Kidney tubule cell (primary cell): ENCODE measurements at regions not wholly inside any gene's neighbourhood (a gene's known extent, or its start where the extent isn't known, plus 50 kb on each side); places are given as distances from the start of the nearest gene placed in this dataset.

Experiments
- DNase-seq: peaks from one replicate; pipeline ENCODE4 v3.0.0-alpha.2; 2018; ENCODE audit warnings: low spot score

DNA sequence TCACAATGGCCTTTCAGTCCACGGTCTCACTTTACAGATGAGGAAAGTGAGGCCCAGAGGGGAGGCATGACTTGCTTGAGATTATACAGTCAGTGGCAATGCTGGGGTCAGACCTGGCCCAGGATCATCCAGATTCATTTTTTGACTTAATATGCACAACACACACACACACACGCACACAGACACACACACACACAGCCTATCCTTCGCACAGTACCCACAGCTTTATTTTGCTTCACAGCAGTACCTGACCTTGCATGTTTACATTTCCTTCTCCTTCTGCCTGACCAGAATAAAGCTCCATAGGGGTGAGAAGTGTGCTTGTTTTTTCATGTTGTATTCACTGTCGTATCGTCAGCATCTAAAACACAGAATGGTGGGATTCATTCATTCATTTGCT, 79.8 kb downstream of the VEGFA start:
- DNase-seq = no peak

DNA sequence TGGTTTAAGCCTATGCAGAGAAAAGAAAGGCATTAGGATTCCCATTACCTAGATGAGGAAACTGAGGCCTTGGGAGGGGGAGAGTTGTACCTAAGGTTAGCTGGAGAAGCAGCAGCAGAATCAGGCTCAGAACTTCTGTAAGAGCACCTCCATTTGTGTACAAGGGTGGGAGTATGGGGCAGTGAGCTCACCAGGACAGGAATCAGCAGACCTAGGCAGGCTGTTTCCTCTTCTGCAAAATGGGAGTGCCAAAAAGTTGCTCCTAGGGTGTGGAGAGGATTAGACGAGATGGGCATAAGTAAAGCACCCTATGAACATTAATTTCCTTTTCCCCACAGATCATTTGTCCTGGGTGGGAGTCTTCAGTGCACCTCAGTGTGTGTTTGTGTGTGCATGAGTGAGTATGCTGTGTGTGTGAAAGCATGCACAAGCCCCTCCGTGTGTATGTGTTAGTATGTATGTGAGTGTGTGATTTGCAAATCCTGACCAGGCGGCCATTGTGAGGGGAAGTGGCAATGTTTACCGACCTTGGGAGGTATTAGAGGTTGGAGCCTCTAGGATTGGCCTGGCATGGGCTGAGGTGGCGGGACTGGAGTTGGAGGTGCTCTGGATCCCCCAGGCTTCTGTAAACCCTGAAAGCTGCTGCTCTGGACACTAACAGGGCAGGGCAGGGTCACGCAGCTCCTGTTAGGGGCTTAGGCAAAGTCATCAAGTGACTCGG, 78.8 kb downstream of the VEGFA start:
- DNase-seq = no peak

DNA sequence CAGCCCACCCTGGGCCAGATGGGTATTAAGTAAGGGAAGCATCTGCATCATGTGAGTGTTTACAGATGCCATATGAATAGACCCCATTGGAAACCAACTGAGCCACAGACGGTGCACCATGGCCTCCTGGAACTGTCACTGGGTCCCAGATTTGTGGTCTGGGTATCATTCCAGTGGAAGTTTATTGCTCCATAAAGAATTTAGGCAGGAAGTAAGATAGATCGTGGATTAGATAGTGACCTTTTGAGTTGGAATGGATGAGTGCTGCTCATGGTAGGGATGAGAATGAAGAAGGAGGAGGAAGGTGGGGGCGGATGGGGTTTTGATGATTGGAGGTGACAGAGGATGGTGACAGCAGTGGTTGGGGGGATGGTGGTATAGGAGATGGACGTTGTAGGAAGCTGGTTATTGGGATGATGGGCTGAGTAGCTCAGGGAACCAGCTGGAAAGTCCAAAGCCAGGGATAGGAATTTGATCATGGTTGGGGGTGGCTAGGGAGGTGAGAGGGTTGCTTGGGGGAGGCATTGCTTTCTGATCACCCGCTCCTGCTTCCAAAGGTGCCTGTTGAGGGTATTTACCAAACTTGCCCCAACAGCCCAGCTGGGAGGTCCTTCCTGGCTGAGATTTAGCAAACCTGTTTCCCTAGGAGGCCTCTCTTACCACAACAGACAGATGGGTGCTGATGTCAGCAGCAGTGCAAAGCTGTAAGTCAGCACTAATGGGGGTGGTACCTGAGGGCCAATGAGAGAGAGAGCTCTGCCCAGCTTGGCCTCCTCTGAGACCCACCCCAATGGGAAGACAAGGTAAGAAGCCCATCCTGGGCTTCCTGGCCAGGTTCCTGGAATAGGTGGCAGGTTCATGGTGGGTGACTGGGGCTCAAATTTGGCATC, 78.0 kb downstream of the VEGFA start:
- no peak for DNase-seq

DNA sequence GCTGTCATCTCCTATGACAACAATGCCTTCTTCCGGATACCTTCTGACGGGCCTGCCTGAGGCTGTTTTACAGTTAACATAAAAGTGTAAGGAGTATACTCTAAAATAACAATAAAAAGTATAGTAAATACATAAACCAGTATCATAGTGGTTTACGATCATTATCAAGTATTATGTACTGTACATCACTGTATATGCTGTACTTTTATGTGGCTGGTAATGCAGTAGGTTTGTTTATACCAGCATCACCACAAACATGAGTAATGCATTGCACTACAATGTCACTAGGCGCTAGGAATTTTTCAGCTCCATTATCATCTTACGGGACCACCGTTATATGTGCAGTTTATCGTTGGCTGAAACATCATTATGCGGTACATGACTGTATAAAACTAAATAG, 76.5 kb downstream of the VEGFA start:
- no peak for DNase-seq

DNA sequence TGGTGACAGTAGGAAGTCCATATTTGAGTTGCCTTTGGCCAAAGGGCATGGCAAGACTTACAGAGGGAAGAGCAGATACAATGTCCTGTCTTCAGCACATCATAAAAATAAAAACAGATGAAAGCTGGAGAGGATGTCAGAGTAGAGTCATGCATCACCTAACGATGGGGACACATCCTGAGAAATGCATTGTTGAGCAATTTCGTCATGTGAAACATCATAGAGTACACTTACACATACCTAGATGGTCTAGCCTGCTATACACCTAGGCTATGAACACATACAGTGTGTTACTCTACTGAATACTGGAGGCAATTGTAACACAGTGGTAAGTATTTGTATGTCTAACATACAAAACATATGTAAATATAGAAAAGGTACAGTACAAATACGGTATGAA, 75.6 kb downstream of the VEGFA start:
- DNase-seq = no peak

DNA sequence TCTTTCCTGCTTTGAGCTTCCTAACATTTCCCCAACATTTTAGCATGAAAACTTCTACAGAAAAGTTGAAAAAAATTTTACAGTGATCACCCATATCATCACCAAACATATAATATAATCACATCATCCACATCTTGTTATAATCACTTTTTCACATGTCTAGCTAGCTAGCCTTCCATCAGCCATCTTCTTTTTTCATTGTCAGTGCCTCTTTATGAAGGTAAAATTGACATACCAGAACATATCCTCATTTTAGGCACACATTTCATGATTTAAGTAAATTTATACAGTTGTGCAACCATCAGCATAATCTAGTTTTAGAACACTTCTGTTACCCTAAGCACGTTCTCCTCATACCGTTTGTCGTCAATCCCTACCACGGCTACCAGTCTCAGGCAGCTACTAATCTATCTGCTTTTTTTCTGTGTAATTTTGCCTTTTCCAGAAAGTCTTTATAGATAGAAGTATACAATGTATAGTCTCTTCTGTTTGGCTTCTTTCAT, 73.7 kb downstream of the VEGFA start:
- DNase-seq = no peak

DNA sequence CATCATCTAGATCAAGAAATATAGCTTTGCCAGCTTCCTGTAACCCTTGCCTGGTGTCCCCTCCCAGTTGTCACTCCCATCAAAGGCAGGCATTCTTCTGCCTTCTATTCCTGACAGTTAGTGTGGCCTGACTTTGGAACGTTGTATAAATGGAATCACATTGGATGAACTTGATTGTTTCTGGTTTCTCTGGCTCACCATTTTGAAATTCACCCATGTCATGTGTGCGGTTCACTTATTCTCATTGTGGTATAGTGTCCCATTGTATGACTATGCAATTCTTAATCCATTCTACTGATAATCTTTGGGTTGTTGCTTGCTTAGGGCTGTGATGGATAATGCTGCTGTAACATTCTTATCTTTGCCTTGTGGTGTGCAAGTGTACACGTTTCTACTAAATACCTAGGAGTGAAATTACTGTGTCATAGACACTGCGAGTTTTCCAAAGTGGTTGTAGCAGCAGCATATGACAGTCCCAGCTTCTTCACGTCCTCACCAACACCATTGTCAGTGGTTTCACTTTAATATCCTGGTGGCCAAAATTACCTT, 73.2 kb downstream of the VEGFA start:
- DNase-seq = no peak

DNA sequence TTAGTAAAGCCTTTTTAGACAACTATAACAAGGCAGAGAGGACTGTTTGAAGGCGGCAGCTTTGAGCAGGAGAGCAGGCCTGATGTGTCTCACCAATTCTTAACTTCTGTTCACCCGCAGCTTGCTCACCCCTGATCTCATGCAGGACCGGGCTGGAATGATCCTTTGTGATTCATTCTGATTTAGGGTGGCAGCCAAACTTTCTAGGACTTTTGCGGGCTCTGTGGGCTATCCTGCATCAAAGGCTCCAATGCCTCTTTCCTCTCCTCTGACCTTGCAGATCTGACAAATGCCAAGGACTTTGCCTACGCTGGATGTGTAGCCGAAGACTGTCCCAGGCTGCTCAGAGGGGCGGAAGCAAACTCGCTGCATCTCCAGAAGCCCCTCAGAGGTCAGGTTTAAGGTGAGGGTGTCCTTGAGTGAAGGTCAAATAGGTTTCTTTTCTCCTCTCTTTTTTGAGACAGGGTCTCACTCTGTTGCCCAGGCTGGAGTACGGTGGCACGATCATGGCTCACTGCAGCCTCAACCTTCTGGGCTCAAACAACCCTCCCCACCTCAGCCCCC, 72.3 kb downstream of the VEGFA start:
- peak; percentile 8 for DNase-seq

DNA sequence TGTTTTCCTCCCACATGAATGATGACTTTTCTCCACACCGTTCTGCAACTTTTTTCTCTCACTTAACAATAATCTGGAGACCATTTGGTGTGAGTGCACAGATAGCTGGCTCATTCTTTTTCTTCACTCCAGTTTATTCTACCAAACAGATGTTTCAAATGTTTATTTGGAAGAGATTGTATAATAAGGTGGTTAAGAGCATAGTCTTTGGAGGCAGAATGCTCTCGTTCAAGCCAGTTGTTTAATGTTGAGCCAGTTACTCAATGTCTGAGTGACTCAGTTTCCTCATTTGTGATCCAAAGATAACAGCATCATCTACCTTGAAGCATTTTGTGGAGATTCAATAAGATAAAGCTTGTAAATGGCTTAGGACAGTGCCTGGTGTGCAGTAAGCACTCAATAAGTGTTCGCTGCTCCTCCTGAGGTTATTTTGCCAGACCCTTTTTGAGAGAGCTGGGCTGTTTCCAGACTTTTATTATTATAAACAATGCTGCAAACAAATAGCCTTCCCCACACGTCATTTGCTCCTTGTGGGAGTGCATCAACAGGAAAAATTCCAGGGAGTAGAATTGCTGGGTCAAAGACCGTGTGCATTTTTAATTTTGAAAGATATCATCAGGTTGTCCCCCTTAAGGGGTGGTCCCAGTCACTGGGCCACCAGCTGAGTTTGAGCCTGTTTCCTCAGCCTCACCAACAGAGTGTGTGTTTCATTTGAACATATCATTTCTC, 70.6 kb downstream of the VEGFA start:
- no peak for DNase-seq

DNA sequence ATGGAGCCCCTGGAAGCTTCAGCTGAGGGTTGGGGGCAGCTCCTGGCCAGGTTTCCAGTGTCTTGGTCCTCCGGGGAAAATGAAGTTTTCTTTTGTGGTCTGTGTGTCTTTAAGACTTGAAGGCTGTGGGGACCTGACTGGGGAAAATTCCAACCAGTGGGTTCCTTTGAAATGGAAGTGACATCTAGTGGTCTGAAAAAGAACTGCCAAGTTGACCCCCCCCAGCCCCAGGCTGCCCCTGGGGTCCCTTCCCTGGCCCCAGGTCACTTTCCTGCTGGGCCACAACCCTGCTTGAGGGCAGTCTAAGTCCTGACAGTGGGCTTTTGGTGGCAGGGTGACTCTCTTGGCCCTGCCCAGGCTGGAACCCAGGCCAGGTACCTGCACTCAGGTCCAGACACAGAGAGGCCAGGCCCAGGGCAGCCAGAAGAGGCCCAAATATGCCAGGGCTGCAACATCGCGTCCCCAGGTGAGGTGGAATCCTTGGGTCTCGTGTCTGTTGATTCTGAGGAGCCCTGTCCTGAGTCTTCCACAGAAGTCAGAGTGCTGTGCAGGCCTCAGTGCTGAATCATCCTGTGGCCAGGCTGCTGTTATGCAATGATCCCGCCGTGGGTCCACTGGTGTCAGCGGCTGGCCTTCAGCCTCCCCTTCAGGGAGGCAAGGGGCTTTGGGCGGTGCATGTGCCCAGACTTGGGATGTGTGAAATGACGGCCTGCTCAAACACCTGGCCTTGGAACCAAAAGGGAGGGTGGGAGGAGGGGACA, 68.4 kb downstream of the VEGFA start:
- peak; percentile 73 for DNase-seq

DNA sequence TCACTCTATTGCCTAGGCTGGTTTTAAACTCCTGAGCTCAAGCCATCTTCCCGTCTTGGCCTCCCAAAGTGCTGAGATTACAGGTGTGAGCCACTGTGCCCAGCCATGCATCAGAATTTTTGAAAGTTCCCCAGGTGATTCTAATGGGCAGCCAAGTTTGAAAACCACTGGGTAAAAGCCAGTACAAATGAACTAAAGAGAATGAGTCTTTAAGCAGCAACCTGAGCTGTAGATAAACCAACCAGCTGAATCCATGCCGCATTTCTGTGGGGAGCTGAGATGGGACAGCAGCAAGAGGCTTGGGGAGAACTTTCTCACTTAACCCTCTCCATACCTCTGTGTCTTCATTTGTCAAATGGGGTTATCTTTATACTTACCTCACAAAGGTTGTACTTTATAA, 67.5 kb downstream of the VEGFA start:
- DNase-seq = peak; percentile 73

DNA sequence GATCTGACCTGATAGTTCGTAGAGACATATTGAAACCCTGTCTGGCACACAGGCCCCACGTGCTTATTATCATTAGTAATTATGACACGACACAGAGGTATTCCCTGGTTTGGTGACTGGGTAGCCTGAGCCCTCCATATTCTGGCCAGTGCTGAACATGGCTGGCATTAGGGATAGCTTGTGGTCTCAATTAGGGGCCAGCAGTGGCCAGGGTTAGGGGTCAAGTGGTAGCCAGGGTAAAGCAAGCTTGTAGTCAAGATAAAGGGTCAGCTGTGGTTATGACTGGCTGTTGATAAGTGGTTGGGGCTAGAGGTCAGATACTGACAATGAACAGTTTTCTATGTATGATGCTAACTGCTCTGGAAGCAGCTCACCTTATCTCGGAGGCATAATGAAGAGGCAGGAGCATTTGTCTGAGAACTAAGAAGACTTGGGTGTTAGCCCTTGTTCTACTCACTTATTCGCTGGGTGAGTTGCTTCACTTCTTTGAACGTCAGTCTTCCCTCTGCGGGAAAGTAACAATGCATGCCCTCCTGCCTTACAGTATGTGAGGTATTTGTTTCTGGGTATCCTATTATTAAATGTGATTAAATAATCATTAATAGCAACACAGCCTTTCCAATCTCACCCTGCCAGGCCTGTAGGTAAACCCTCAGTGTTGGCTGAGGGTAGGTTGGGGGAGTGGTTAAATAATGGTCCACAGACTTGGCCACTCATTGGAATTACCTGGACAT, 66.7 kb downstream of the VEGFA start:
- peak; percentile 50 for DNase-seq
